ENCODE measurements at regions not wholly inside any gene's neighbourhood (a gene's known extent, or its start where the extent isn't known, plus 50 kb on each side); places are given as distances from the start of the nearest gene placed in this dataset.

GRCh38 chr10:44557596-44558191 lies 172.8 kb upstream of the CXCL12 start:
- no peaks in the 10 kb centered on the region for H3K9me3 ChIP-seq
- no peaks in the 10 kb centered on the region for H3K27me3 ChIP-seq
- no peak for DNase-seq (ENCODE audit: low spot score in 2 of 2)
- WGBS, 2 donors = 85% methylated on average over 5 to 7 of the region's 7 CpGs
- no peak overlapping the region for H3K4me3 ChIP-seq
- no peaks in the 10 kb centered on the region for H3K4me1 ChIP-seq
- no peaks in the 10 kb centered on the region for H3K36me3 ChIP-seq
- TF ChIP-seq CTCF (IDR thresholded peaks at IDR 0.05) (no peak), POLR2A (IDR thresholded peaks at IDR 0.05) (no peak), EP300 (IDR thresholded peaks at IDR 0.05) (no peak)
- H3K27ac ChIP-seq = no peak overlapping the region

- H3K4me1 ChIP-seq = no peaks in the 10 kb centered on the region
- no peak for TF ChIP-seq EP300 (IDR thresholded peaks at IDR 0.05)
- TF ChIP-seq CTCF (IDR thresholded peaks at IDR 0.05) = no peak
- no peak for TF ChIP-seq POLR2A (IDR thresholded peaks at IDR 0.05)
- DNase-seq (ENCODE audit: low spot score in 2 of 2) = no peak
- H3K27me3 ChIP-seq = no peaks in the 10 kb centered on the region
- H3K27ac ChIP-seq = no peak overlapping the region
- no peaks in the 10 kb centered on the region for H3K36me3 ChIP-seq
- H3K4me3 ChIP-seq = no peak overlapping the region
- H3K9me3 ChIP-seq = no peaks in the 10 kb centered on the region
These were observed 173.6 kb upstream of the CXCL12 start for GRCh38 chr10:44558521-44558920.

- H3K27ac ChIP-seq = no peak overlapping the region
- 91 to 93% methylated on average over 1 of the region's 1 CpG for WGBS, 2 donors
- H3K4me1 ChIP-seq = peaks cover 0 to 4% (median 0%) of the 10 kb centered on the region in 4 donors
- H3K9me3 ChIP-seq = no peaks in the 10 kb centered on the region
- no peaks in the 10 kb centered on the region for H3K27me3 ChIP-seq
- TF ChIP-seq POLR2A (IDR thresholded peaks at IDR 0.05) (no peak), CTCF (IDR thresholded peaks at IDR 0.05) (no peak), EP300 (IDR thresholded peaks at IDR 0.05) (no peak)
- H3K36me3 ChIP-seq = no peaks in the 10 kb centered on the region
- H3K4me3 ChIP-seq = no peak overlapping the region
- DNase-seq (ENCODE audit: low spot score in 2 of 2) = no peak
These were observed 179.5 kb upstream of the CXCL12 start for GRCh38 chr10:44564361-44564760.

GRCh38 chr10:44564790-44565189 lies 179.9 kb upstream of the CXCL12 start:
- Histone ChIP-seq H3K27ac (no peak overlapping the region), H3K9me3 (no peaks in the 10 kb centered on the region), H3K4me1 (peaks cover 0 to 8% (median 0%) of the 10 kb centered on the region in 4 donors), H3K36me3 (no peaks in the 10 kb centered on the region), H3K27me3 (no peaks in the 10 kb centered on the region), H3K4me3 (no peak overlapping the region)
- TF ChIP-seq POLR2A (IDR thresholded peaks at IDR 0.05) = no peak
- TF ChIP-seq EP300 (IDR thresholded peaks at IDR 0.05) = no peak
- TF ChIP-seq CTCF (IDR thresholded peaks at IDR 0.05) = no peak
- DNase-seq (ENCODE audit: low spot score in 2 of 2) = no peak
- WGBS, 2 donors = 60 to 65% methylated on average over 3 of the region's 3 CpGs

GRCh38 chr10:44566786-44567185 lies 181.9 kb upstream of the CXCL12 start:
- H3K4me1 ChIP-seq = peaks cover 0 to 16% (median 0%) of the 10 kb centered on the region in 4 donors
- H3K27me3 ChIP-seq = no peaks in the 10 kb centered on the region
- H3K27ac ChIP-seq = no peak overlapping the region
- WGBS, 2 donors = 88 to 97% methylated on average over 1 of the region's 1 CpG
- no peaks in the 10 kb centered on the region for H3K9me3 ChIP-seq
- DNase-seq (ENCODE audit: low spot score in 2 of 2) = no peak
- no peaks in the 10 kb centered on the region for H3K36me3 ChIP-seq
- no peak overlapping the region for H3K4me3 ChIP-seq
- TF ChIP-seq POLR2A (IDR thresholded peaks at IDR 0.05) (no peak), CTCF (IDR thresholded peaks at IDR 0.05) (no peak), EP300 (IDR thresholded peaks at IDR 0.05) (no peak)
